ENCODE measurements at regions not wholly inside any gene's neighbourhood (a gene's known extent, or its start where the extent isn't known, plus 50 kb on each side); places are given as distances from the start of the nearest gene placed in this dataset.

DNA sequence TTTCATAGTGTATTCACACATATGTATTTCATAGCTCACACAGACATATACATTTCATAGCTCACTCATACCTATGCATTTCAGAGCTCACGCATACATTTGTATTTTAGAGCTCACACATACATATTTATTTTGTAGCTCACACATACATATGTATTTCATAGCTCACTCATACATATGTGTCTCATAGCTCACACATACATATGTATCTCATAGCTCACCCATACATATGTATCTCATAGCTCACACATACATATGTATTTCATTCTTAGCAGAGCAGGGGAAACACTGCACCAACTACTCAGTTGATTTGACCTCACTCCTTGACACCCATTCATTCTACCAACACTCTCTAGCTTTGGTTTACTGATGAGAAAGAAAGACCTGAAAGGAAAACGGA is 713.6 kb downstream of the QKI start:
- no peak overlapping the region for H3K9ac ChIP-seq (ENCODE audit: extremely low read depth, insufficient read length, low read length)
- Mint-ChIP-seq H3K27ac (no peak overlapping the region), H3K4me3 (no peak overlapping the region), H3K4me1 (no peaks in the 10 kb centered on the region), H3K27me3 (ENCODE audit: low read depth) (no peaks in the 10 kb centered on the region), H3K9me3 (peaks cover 0 to 2% of the 10 kb centered on the region in 2 experiments; a peak in 2 of 5 replicates), H3K36me3 (ENCODE audit: insufficient read depth in 1 of 3, low read depth in 3 of 3) (peaks cover 0 to 5% (median 0%) of the 10 kb centered on the region in 3 experiments; a peak in 1 of 7 replicates)
- no peak overlapping the region for H2AK5ac ChIP-seq (ENCODE audit: insufficient read length, low read length)
- no peak overlapping the region for H3K18ac ChIP-seq (ENCODE audit: insufficient read length, low read depth, low read length)
- no peaks in the 10 kb centered on the region for H3K79me1 ChIP-seq (ENCODE audit: insufficient read depth, low read depth, low read length, poor library complexity, severe bottlenecking)
- H2BK20ac ChIP-seq (ENCODE audit: low read depth, low read length, poor library complexity, severe bottlenecking): no peak overlapping the region
- H2BK15ac ChIP-seq (ENCODE audit: low read depth, low read length): no peak overlapping the region
- no peak overlapping the region for H3K14ac ChIP-seq (ENCODE audit: insufficient read depth, low read length)
- DNase-seq: no peak
- H3K79me2 ChIP-seq (ENCODE audit: insufficient read depth, low read length): no peaks in the 10 kb centered on the region
- H3K23me2 ChIP-seq (ENCODE audit: insufficient read length, low read depth, low read length, poor library complexity, severe bottlenecking): no peaks in the 10 kb centered on the region
- no peak overlapping the region for H2BK12ac ChIP-seq (ENCODE audit: insufficient read length, low read depth, low read length)
- H2BK120ac ChIP-seq (ENCODE audit: low read depth, low read length, poor library complexity, severe bottlenecking): no peak overlapping the region
- no peak overlapping the region for H4K8ac ChIP-seq (replicated peaks; ENCODE audit: insufficient read length, low read depth, low read length)
- WGBS (ENCODE audit: extremely low coverage, insufficient read length, low lambda C conversion rate): no CpG with 5 or more reads among the region's 2 CpGs
- no peak overlapping the region for H3K56ac ChIP-seq (ENCODE audit: insufficient read length, low read depth, low read length)
- no peak overlapping the region for H3K23ac ChIP-seq (ENCODE audit: insufficient read length, low read depth, low read length)
- H3K4me1 ChIP-seq (ENCODE audit: insufficient read depth, low read length): no peaks in the 10 kb centered on the region
- H3K4ac ChIP-seq (ENCODE audit: low read depth, low read length): no peak overlapping the region
- H2AFZ ChIP-seq (ENCODE audit: low read length): no peak overlapping the region
- no peak overlapping the region for H2BK5ac ChIP-seq (ENCODE audit: insufficient read length, low read length)
- H4K5ac ChIP-seq (ENCODE audit: insufficient read length, low read depth, low read length): no peak overlapping the region
- H3K27me3 ChIP-seq (ENCODE audit: insufficient read depth, low read length): no peaks in the 10 kb centered on the region
- TF ChIP-seq, protein P1, sequence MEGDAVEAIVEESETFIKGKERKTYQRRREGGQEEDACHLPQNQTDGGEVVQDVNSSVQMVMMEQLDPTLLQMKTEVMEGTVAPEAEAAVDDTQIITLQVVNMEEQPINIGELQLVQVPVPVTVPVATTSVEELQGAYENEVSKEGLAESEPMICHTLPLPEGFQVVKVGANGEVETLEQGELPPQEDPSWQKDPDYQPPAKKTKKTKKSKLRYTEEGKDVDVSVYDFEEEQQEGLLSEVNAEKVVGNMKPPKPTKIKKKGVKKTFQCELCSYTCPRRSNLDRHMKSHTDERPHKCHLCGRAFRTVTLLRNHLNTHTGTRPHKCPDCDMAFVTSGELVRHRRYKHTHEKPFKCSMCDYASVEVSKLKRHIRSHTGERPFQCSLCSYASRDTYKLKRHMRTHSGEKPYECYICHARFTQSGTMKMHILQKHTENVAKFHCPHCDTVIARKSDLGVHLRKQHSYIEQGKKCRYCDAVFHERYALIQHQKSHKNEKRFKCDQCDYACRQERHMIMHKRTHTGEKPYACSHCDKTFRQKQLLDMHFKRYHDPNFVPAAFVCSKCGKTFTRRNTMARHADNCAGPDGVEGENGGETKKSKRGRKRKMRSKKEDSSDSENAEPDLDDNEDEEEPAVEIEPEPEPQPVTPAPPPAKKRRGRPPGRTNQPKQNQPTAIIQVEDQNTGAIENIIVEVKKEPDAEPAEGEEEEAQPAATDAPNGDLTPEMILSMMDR (conservative IDR thresholded peaks at IDR 0.05): no peak
- H3K27ac ChIP-seq (ENCODE audit: insufficient read length, low read depth, low read length): no peak overlapping the region
- H4K20me1 ChIP-seq (ENCODE audit: control insufficient read depth, insufficient read depth, insufficient read length): no peaks in the 10 kb centered on the region
- no peak overlapping the region for H3T11ph ChIP-seq (ENCODE audit: low read length)
- no peak overlapping the region for H4K91ac ChIP-seq (ENCODE audit: insufficient read length, low read depth, low read length)
- H3K9me3 ChIP-seq (ENCODE audit: control insufficient read depth, low read depth, low read length): no peaks in the 10 kb centered on the region
- H3K4me2 ChIP-seq (ENCODE audit: insufficient read depth, insufficient read length, low read length): no peak overlapping the region

All from H9 (cell line).